ENCODE measurements at regions not wholly inside any gene's neighbourhood (a gene's known extent, or its start where the extent isn't known, plus 50 kb on each side); places are given as distances from the start of the nearest gene placed in this dataset.

GRCh38 chr5:3317051-3317795 is 278.4 kb upstream of the IRX1 start:
- TF ChIP-seq, protein P1, sequence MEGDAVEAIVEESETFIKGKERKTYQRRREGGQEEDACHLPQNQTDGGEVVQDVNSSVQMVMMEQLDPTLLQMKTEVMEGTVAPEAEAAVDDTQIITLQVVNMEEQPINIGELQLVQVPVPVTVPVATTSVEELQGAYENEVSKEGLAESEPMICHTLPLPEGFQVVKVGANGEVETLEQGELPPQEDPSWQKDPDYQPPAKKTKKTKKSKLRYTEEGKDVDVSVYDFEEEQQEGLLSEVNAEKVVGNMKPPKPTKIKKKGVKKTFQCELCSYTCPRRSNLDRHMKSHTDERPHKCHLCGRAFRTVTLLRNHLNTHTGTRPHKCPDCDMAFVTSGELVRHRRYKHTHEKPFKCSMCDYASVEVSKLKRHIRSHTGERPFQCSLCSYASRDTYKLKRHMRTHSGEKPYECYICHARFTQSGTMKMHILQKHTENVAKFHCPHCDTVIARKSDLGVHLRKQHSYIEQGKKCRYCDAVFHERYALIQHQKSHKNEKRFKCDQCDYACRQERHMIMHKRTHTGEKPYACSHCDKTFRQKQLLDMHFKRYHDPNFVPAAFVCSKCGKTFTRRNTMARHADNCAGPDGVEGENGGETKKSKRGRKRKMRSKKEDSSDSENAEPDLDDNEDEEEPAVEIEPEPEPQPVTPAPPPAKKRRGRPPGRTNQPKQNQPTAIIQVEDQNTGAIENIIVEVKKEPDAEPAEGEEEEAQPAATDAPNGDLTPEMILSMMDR (IDR thresholded peaks at IDR 0.05), result no peak
- no peak for TF ChIP-seq POLR2A (IDR thresholded peaks at IDR 0.05)

All from lower leg skin (tissue), 3 donors.